DND-41 (cell line): ENCODE measurements at regions not wholly inside any gene's neighbourhood (a gene's known extent, or its start where the extent isn't known, plus 50 kb on each side); places are given as distances from the start of the nearest gene placed in this dataset.

Experiments
- ATAC-seq: fragments of 200-7000 bp; cut with Tn5 transposase; 3 replicates; pipeline ENCODE4 v1.9.1; 2021; ENCODE audit warnings: low read depth; ENCODE audit not compliant: insufficient read depth
- DNase-seq: peaks from one replicate; pipeline ENCODE4 v3.0.0-alpha.2; 2020
- H2AFZ ChIP-seq: 2 replicates; pipeline ENCODE4 v1.6.0; 2012; ENCODE audit warnings: low read depth, low read length
- H3K27ac ChIP-seq: 2 replicates; pipeline ENCODE4 v1.5.1; 2012; ENCODE audit warnings: low read length, inconsistent platforms
- H3K27me3 ChIP-seq: fragments of 200-600 bp; sonication (generic); 2 replicates; pipeline ENCODE4 v1.6.0; 2012; ENCODE audit warnings: low read length, mild to moderate bottlenecking, inconsistent platforms; ENCODE audit not compliant: insufficient read depth, poor library complexity
- H3K36me3 ChIP-seq: 2 replicates; pipeline ENCODE4 v1.5.1; 2012; ENCODE audit warnings: low read length, inconsistent platforms; ENCODE audit not compliant: insufficient read depth
- H3K4me1 ChIP-seq: 2 replicates; pipeline ENCODE4 v1.5.1; 2012; ENCODE audit warnings: mild to moderate bottlenecking, low read length; ENCODE audit not compliant: insufficient read depth
- H3K4me2 ChIP-seq: 2 replicates; pipeline ENCODE4 v1.6.0; 2012; ENCODE audit warnings: mild to moderate bottlenecking, moderate library complexity, low read length, inconsistent platforms; ENCODE audit not compliant: insufficient read depth
- H3K4me3 ChIP-seq, 2 experiments: fragments of 200-600 bp in 1 of 2; shearing (Covaris generic) in 1 of 2; 2 replicates each; pipeline ENCODE4 v1.5.1; 2012 to 2016; ENCODE audit warnings: inconsistent platforms in 2 of 2, low read length in 2 of 2, mild to moderate bottlenecking in 2 of 2, low read depth in 1 of 2, moderate library complexity in 1 of 2
- H3K79me2 ChIP-seq: 2 replicates; pipeline ENCODE4 v1.6.0; 2012; ENCODE audit warnings: low read length, inconsistent platforms; ENCODE audit not compliant: insufficient read depth
- H3K9ac ChIP-seq: 2 replicates; pipeline ENCODE4 v1.6.0; 2012; ENCODE audit warnings: low read depth, mild to moderate bottlenecking, inconsistent platforms, low read length, moderate library complexity
- H3K9me3 ChIP-seq: 2 replicates; pipeline ENCODE4 v1.5.1; 2012; ENCODE audit warnings: low read length, moderate library complexity, mild to moderate bottlenecking, inconsistent platforms; ENCODE audit not compliant: insufficient read depth, severe bottlenecking
- H4K20me1 ChIP-seq: 2 replicates; pipeline ENCODE4 v1.6.0; 2012; ENCODE audit warnings: low read length; ENCODE audit not compliant: insufficient read depth
- CTCF ChIP-seq: IDR thresholded peaks from 2 replicates; pipeline ENCODE4 v1.5.1; 2012; ENCODE audit warnings: borderline replicate concordance, low read length, moderate library complexity, mild to moderate bottlenecking; ENCODE audit not compliant: poor library complexity, severe bottlenecking; ENCODE audit errors: extremely low read depth
- EZH2 ChIP-seq: IDR thresholded peaks from 3 replicates; pipeline ENCODE4 v1.6.1; 2012; ENCODE audit warnings: borderline replicate concordance, low read depth, mild to moderate bottlenecking, moderate library complexity, low read length, inconsistent platforms; ENCODE audit not compliant: severe bottlenecking

GRCh38 chr18:75525331-75525730 lies 97.8 kb upstream of the SMIM21 start:
- Histone ChIP-seq H3K79me2 (no peaks in the 10 kb centered on the region), H2AFZ (no peak overlapping the region), H3K9me3 (no peaks in the 10 kb centered on the region), H3K4me2 (no peak overlapping the region), H3K27ac (no peak overlapping the region), H3K4me1 (no peaks in the 10 kb centered on the region), H3K27me3 (no peaks in the 10 kb centered on the region), H3K4me3 (no peak overlapping the region), H4K20me1 (no peaks in the 10 kb centered on the region), H3K9ac (no peak overlapping the region), H3K36me3 (no peaks in the 10 kb centered on the region)
- no peak for ATAC-seq
- DNase-seq = no peak
- no peak for TF ChIP-seq CTCF

GRCh38 chr18:75524841-75525240 lies 97.3 kb upstream of the SMIM21 start:
- no peak for ATAC-seq
- H3K9me3 ChIP-seq = no peaks in the 10 kb centered on the region

GRCh38 chr18:75524181-75524580 lies 96.7 kb upstream of the SMIM21 start:
- H3K27me3 ChIP-seq = peaks cover 2% of the 10 kb centered on the region
- TF ChIP-seq CTCF (no peak), EZH2 (no peak)
- no peak overlapping the region for H2AFZ ChIP-seq
- H3K4me2 ChIP-seq = no peak overlapping the region
- no peaks in the 10 kb centered on the region for H3K4me1 ChIP-seq
- DNase-seq = no peak
- no peak for ATAC-seq
- H3K4me3 ChIP-seq = no peak overlapping the region
- no peaks in the 10 kb centered on the region for H3K79me2 ChIP-seq
- no peak overlapping the region for H3K9ac ChIP-seq
- H4K20me1 ChIP-seq = no peaks in the 10 kb centered on the region
- no peaks in the 10 kb centered on the region for H3K9me3 ChIP-seq
- no peak overlapping the region for H3K27ac ChIP-seq
- H3K36me3 ChIP-seq = no peaks in the 10 kb centered on the region

More at GRCh38 chr18:75524841-75525240, 97.3 kb upstream of the SMIM21 start:
- no peaks in the 10 kb centered on the region for H3K79me2 ChIP-seq
- H3K4me3 ChIP-seq = no peak overlapping the region
- H3K27ac ChIP-seq = no peak overlapping the region
- H3K9ac ChIP-seq = no peak overlapping the region
- no peaks in the 10 kb centered on the region for H3K4me1 ChIP-seq
- no peak overlapping the region for H3K4me2 ChIP-seq
- H3K36me3 ChIP-seq = no peaks in the 10 kb centered on the region
- H2AFZ ChIP-seq = no peak overlapping the region
- no peak for DNase-seq
- no peak for TF ChIP-seq EZH2
- no peak for TF ChIP-seq CTCF
- no peaks in the 10 kb centered on the region for H4K20me1 ChIP-seq
- H3K27me3 ChIP-seq = no peaks in the 10 kb centered on the region

GRCh38 chr18:75521816-75522215 lies 94.3 kb upstream of the SMIM21 start:
- H3K4me3 ChIP-seq = no peak overlapping the region
- H3K79me2 ChIP-seq = no peaks in the 10 kb centered on the region
- no peak overlapping the region for H3K4me2 ChIP-seq
- H2AFZ ChIP-seq = no peak overlapping the region
- no peak overlapping the region for H3K9ac ChIP-seq
- no peaks in the 10 kb centered on the region for H4K20me1 ChIP-seq
- DNase-seq (no peak), ATAC-seq (no peak)
- no peak for TF ChIP-seq EZH2
- TF ChIP-seq CTCF = no peak
- no peaks in the 10 kb centered on the region for H3K9me3 ChIP-seq
- no peak overlapping the region for H3K27ac ChIP-seq
- H3K27me3 ChIP-seq = peaks cover 2% of the 10 kb centered on the region
- no peaks in the 10 kb centered on the region for H3K36me3 ChIP-seq
- H3K4me1 ChIP-seq = no peaks in the 10 kb centered on the region
